Astrocyte (in vitro differentiated cells and primary cell): ENCODE measurements at regions not wholly inside any gene's neighbourhood (a gene's known extent, or its start where the extent isn't known, plus 50 kb on each side); places are given as distances from the start of the nearest gene placed in this dataset.

Experiments used
- CTCF ChIP-seq: IDR thresholded peaks from 2 replicates; pipeline ENCODE4 v1.5.1; 2011; ENCODE audit warnings: low read depth, mild to moderate bottlenecking, inconsistent platforms, low read length, moderate library complexity; ENCODE audit not compliant: insufficient read depth
- EZH2 ChIP-seq: IDR thresholded peaks from 2 replicates; pipeline ENCODE4 v1.6.1; 2012; ENCODE audit warnings: mild to moderate bottlenecking, low read length, inconsistent platforms; ENCODE audit not compliant: insufficient read depth

DNA sequence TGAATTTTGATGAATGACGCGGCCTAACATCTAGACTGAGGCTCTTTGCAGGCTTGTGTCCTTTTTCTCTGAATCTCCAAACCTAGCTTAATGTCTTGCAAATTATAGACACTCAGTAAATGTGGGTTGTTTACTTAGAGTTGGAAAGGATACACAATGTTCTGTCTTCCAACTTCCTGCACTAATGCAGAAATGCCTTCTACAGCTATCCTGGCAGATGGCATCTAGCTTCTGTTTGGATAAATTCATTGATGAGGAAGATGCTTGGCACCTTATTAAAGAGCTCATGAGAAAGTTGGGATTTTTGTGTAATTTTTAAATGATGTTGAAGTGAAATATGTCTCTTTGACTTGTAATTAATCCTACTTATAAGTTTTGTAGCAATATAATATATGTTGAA, 1822.2 kb downstream of the MAT2B start:
- no peak for TF ChIP-seq CTCF
- TF ChIP-seq EZH2: no peak
